ENCODE measurements at regions not wholly inside any gene's neighbourhood (a gene's known extent, or its start where the extent isn't known, plus 50 kb on each side); places are given as distances from the start of the nearest gene placed in this dataset.

- TF ChIP-seq CTCF (IDR thresholded peaks at IDR 0.05; ENCODE audit: borderline replicate concordance, extremely low read depth, low read length, poor library complexity, severe bottlenecking) (no peak), EZH2 (IDR thresholded peaks at IDR 0.05; ENCODE audit: borderline replicate concordance, low read depth, low read length, severe bottlenecking) (no peak)
Measured at GRCh38 chr9:106179191-106179590, 484.9 kb downstream of the TMEM38B start.

Data from DND-41 (cell line).